ENCODE measurements at regions not wholly inside any gene's neighbourhood (a gene's known extent, or its start where the extent isn't known, plus 50 kb on each side); places are given as distances from the start of the nearest gene placed in this dataset.

GRCh38 chr3:87367736-87368135 lies 91.4 kb upstream of the POU1F1 start:
- no peak overlapping the region for H3K27ac ChIP-seq (ENCODE audit: control insufficient read depth, insufficient read depth, low read length)
- H3K4me1 ChIP-seq (ENCODE audit: control insufficient read depth, extremely low read depth, insufficient read depth, low read length): no peaks in the 10 kb centered on the region
- no peaks in the 10 kb centered on the region for H4K20me1 ChIP-seq (ENCODE audit: control insufficient read depth, extremely low read depth, insufficient read depth, low read length)
- no peak overlapping the region for H3K9ac ChIP-seq (ENCODE audit: control insufficient read depth, extremely low read depth, insufficient read depth, low read length)
- H3K27me3 ChIP-seq (ENCODE audit: control insufficient read depth, extremely low read depth, insufficient read depth, low read length): no peaks in the 10 kb centered on the region
- H3K79me2 ChIP-seq (ENCODE audit: control insufficient read depth, insufficient read depth, low read length): no peaks in the 10 kb centered on the region
- no peak overlapping the region for H2AFZ ChIP-seq (ENCODE audit: control insufficient read depth, low read length)
- no peak for TF ChIP-seq EZH2 (IDR thresholded peaks at IDR 0.05; ENCODE audit: low read length)
- TF ChIP-seq CTCF (optimal IDR thresholded peaks at IDR 0.05 in 1 of 3, IDR thresholded peaks at IDR 0.05 in 1 of 3, conservative IDR thresholded peaks at IDR 0.05 in 1 of 3; ENCODE audit: extremely low read depth in 1 of 3, insufficient read depth in 2 of 3, low read length in 3 of 3): no peak
- H3K4me2 ChIP-seq (ENCODE audit: control insufficient read depth, extremely low read depth, insufficient read depth, low read depth, low read length): no peak overlapping the region
- H3K4me3 ChIP-seq (ENCODE audit: control insufficient read depth in 2 of 3, extremely low read depth in 1 of 3, insufficient read depth in 2 of 3, low read depth in 1 of 3, low read length in 3 of 3): no peak overlapping the region
- no peak for DNase-seq (ENCODE audit: low read depth, low spot score)
- dilution Hi-C loops (cut with MboI; ENCODE audit: extremely low pct_ligation_motif_present, low sequenced_read_pairs): no loop called here
- H3K9me3 ChIP-seq (ENCODE audit: control insufficient read depth, low read depth, low read length): no peaks in the 10 kb centered on the region
- H3K36me3 ChIP-seq (ENCODE audit: control insufficient read depth in 2 of 2, extremely low read depth in 1 of 2, insufficient read depth in 2 of 2, low read length in 2 of 2): no peaks in the 10 kb centered on the region
- no peaks in the 10 kb centered on the region for H3K9me1 ChIP-seq (ENCODE audit: control insufficient read depth, extremely low read depth, insufficient read depth, low read length)
- FAIRE-seq: no peak

DNA sequence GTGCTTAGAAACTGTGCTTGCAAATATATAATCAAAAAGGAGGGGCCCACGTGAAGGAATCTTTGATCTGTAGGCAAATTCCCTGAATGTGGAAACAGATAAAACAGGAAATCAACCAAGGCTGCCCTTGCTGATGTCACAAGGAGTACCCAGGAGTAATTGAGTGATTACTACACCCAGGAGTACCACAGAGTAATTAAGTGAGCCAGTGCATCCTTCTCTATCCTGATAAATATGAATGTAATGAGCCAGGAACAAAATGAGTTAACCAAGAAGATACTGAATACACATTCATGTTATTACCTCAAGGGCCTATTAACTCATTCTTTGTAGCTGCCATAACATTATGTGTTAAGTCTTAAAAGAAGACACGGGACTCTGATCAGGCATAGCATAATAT lies 87.3 kb upstream of the POU1F1 start:
- H3K27me3 ChIP-seq (ENCODE audit: control insufficient read depth, extremely low read depth, insufficient read depth, low read length): no peaks in the 10 kb centered on the region
- no peak overlapping the region for H3K4me2 ChIP-seq (ENCODE audit: control insufficient read depth, extremely low read depth, insufficient read depth, low read depth, low read length)
- H3K27ac ChIP-seq (ENCODE audit: control insufficient read depth, insufficient read depth, low read length): no peak overlapping the region
- no peak for FAIRE-seq
- no peaks in the 10 kb centered on the region for H4K20me1 ChIP-seq (ENCODE audit: control insufficient read depth, extremely low read depth, insufficient read depth, low read length)
- H3K79me2 ChIP-seq (ENCODE audit: control insufficient read depth, insufficient read depth, low read length): no peaks in the 10 kb centered on the region
- dilution Hi-C loops (cut with MboI; ENCODE audit: extremely low pct_ligation_motif_present, low sequenced_read_pairs): no loop called here
- no peak overlapping the region for H3K4me3 ChIP-seq (ENCODE audit: control insufficient read depth in 2 of 3, extremely low read depth in 1 of 3, insufficient read depth in 2 of 3, low read depth in 1 of 3, low read length in 3 of 3)
- H3K9ac ChIP-seq (ENCODE audit: control insufficient read depth, extremely low read depth, insufficient read depth, low read length): no peak overlapping the region
- DNase-seq (ENCODE audit: low read depth, low spot score): no peak
- no peaks in the 10 kb centered on the region for H3K36me3 ChIP-seq (ENCODE audit: control insufficient read depth in 2 of 2, extremely low read depth in 1 of 2, insufficient read depth in 2 of 2, low read length in 2 of 2)
- no peaks in the 10 kb centered on the region for H3K9me1 ChIP-seq (ENCODE audit: control insufficient read depth, extremely low read depth, insufficient read depth, low read length)
- H2AFZ ChIP-seq (ENCODE audit: control insufficient read depth, low read length): no peak overlapping the region
- no peaks in the 10 kb centered on the region for H3K9me3 ChIP-seq (ENCODE audit: control insufficient read depth, low read depth, low read length)
- TF ChIP-seq CTCF (optimal IDR thresholded peaks at IDR 0.05 in 1 of 3, IDR thresholded peaks at IDR 0.05 in 1 of 3, conservative IDR thresholded peaks at IDR 0.05 in 1 of 3; ENCODE audit: extremely low read depth in 1 of 3, insufficient read depth in 2 of 3, low read length in 3 of 3): no peak
- TF ChIP-seq EZH2 (IDR thresholded peaks at IDR 0.05; ENCODE audit: low read length): no peak
- no peaks in the 10 kb centered on the region for H3K4me1 ChIP-seq (ENCODE audit: control insufficient read depth, extremely low read depth, insufficient read depth, low read length)

Data from keratinocyte (primary cell).